AG04450 (cell line): ENCODE measurements at regions not wholly inside any gene's neighbourhood (a gene's known extent, or its start where the extent isn't known, plus 50 kb on each side); places are given as distances from the start of the nearest gene placed in this dataset.

Experiments used
- CTCF ChIA-PET: fragments of 300-600, 350-600 bp; formaldehyde crosslinking; extraction: SDS; loops from one replicate; lab custom pipeline; 2022; ENCODE audit warnings: antibody characterized with exemption, inconsistent platforms; lab: Charles Lee
- POLR2A ChIA-PET: fragments of 350-600 bp; formaldehyde crosslinking; extraction: SDS; loops from one replicate; lab custom pipeline; 2021; ENCODE audit warnings: antibody characterized with exemption, inconsistent platforms; lab: Yijun Ruan, JAX
- DNase-seq: peaks from one replicate; pipeline ENCODE4 v3.0.0-alpha.2; 2011; ENCODE audit warnings: low read depth, low spot score
- H3K27ac ChIP-seq: one replicate; pipeline ENCODE4 v1.5.1; 2012; ENCODE audit warnings: low read depth, low read length, control low read depth
- H3K27me3 ChIP-seq: one replicate; pipeline ENCODE4 v1.6.0; 2012; ENCODE audit warnings: low read length; ENCODE audit not compliant: control insufficient read depth, insufficient read depth
- H3K4me3 ChIP-seq: 2 replicates; pipeline ENCODE4 v1.5.1; 2011; ENCODE audit warnings: mild to moderate bottlenecking, low read depth, low read length, control low read depth
- H3K9me3 ChIP-seq: 2 replicates; pipeline ENCODE4 v1.5.1; 2012; ENCODE audit warnings: low read length; ENCODE audit not compliant: control insufficient read depth, insufficient read depth
- TF ChIP-seq, protein P1 (sequence below): IDR thresholded peaks from 2 replicates; pipeline ENCODE4 v1.5.1; 2011; ENCODE audit warnings: low read depth, low read length, control low read depth, inconsistent platforms

DNA sequence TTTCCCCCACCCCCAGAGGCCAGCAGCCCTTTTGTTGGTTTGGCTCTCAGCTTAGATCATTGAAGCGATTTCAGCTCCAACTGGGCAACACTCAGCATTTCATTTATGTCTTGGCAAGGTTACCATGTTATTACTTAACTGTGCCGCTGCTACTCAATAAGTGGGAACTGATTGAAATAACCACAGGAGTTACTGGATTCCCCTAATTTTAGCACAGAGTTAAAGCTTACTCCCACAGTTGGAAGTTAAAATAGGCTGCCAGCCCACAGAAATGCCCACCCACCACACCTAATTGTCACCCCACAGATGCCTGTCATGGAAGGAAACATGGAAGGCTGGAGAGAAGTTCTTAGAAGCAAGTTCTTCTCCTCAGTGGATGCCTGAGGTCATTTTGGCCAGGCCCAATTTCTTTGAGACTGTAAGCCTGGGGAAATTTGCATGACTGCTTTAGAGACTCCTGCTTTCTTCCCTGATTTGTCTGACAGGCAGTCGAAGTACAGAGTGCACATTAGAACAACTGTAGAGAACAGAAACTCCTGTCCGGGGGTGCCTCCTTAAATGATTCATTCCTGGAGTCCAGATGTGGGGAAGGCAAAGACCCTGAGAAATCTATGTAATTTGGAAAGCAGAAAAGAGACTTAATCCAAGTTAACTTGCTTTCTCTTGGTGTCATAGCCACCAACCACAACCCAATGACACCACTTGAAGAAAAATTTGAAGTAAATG lies 370.0 kb downstream of the ZSWIM6 start:
- TF ChIP-seq, protein P1, sequence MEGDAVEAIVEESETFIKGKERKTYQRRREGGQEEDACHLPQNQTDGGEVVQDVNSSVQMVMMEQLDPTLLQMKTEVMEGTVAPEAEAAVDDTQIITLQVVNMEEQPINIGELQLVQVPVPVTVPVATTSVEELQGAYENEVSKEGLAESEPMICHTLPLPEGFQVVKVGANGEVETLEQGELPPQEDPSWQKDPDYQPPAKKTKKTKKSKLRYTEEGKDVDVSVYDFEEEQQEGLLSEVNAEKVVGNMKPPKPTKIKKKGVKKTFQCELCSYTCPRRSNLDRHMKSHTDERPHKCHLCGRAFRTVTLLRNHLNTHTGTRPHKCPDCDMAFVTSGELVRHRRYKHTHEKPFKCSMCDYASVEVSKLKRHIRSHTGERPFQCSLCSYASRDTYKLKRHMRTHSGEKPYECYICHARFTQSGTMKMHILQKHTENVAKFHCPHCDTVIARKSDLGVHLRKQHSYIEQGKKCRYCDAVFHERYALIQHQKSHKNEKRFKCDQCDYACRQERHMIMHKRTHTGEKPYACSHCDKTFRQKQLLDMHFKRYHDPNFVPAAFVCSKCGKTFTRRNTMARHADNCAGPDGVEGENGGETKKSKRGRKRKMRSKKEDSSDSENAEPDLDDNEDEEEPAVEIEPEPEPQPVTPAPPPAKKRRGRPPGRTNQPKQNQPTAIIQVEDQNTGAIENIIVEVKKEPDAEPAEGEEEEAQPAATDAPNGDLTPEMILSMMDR: no peak
- H3K4me3 ChIP-seq: no peak overlapping the region
- H3K9me3 ChIP-seq: no peaks in the 10 kb centered on the region
- no peak overlapping the region for H3K27ac ChIP-seq
- POLR2A ChIA-PET: no interaction called here
- CTCF ChIA-PET: no interaction called here
- H3K27me3 ChIP-seq: peaks cover 15% of the 10 kb centered on the region
- DNase-seq: no peak

DNA sequence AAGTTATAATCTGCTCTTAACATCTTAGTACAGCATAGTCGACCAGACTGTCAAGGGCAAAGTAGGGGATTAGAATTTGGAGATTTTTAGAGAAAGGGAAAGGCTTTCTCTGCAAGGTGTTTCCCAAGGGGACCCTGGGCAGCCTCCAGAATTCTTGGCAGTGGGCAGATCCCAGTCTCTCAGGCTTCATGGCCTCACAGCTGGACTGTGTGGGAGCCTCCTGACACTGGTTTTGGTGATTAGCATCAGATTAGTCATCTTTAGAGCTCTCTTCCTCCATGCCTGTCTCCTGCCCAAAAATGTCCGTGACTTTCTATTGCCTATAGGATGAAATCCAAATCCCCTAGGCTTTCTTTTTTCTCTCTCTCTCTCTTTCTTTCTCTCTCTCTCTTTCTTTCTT lies 370.7 kb downstream of the ZSWIM6 start:
- DNase-seq: no peak
- ChIA-PET CTCF (no interaction called here), POLR2A (interaction anchor here (0.5 kb wide), 1 partner anchor 9 kb away, joined by 3 read pairs; no protein-coding TSS in a partner anchor)
- H3K4me3 ChIP-seq: no peak overlapping the region
- TF ChIP-seq, protein P1: no peak
- no peak overlapping the region for H3K27ac ChIP-seq
- H3K9me3 ChIP-seq: no peaks in the 10 kb centered on the region
- H3K27me3 ChIP-seq: peaks cover 15% of the 10 kb centered on the region

DNA sequence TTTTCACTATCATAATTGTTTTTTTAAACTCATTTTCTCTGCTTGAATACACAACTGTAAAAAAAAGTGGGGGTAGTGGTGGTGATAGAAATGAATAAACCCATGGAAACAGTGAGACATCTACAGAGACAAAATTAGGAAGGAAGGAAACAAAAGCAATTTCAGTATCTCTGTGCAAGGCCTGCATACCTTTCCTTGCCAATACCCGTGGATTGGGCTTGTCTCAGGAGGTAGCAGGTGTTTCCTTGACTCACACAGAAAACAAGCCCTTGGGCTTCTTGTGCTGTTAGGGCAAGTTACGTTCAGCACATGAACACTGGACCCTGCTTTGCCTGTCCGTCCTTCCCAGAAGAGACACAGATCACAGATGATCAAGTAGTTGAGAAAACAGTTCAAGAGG lies 372.2 kb downstream of the ZSWIM6 start:
- ChIA-PET CTCF (no interaction called here), POLR2A (no interaction called here)
- Histone ChIP-seq H3K4me3 (no peak overlapping the region), H3K9me3 (no peaks in the 10 kb centered on the region), H3K27ac (no peak overlapping the region), H3K27me3 (peaks cover 19% of the 10 kb centered on the region)
- DNase-seq: no peak
- TF ChIP-seq, protein P1: no peak

DNA sequence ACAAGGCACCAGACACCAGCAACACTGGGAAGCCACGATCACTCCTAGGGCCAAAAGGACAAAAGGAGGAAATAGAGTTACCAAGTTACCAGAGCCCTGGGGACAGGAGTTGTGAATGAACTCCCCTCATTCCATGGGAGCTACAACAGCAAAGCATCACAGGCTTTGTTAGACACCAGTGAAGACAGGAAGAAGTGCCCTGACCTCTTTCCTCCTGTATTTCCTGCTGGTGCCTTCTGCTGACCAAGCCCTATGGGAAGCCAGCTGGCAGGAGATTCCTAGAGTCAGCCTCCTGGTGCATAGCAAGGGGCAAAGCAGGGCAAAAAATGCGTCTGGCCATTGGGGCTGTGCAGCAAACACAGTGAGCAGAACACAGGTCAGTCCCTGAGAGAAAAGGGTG lies 374.7 kb downstream of the ZSWIM6 start:
- no peak for DNase-seq
- POLR2A ChIA-PET: no interaction called here
- TF ChIP-seq, protein P1: no peak
- no peaks in the 10 kb centered on the region for H3K9me3 ChIP-seq
- CTCF ChIA-PET: no interaction called here
- peaks cover 11% of the 10 kb centered on the region for H3K27me3 ChIP-seq
- H3K4me3 ChIP-seq: no peak overlapping the region
- no peak overlapping the region for H3K27ac ChIP-seq

DNA sequence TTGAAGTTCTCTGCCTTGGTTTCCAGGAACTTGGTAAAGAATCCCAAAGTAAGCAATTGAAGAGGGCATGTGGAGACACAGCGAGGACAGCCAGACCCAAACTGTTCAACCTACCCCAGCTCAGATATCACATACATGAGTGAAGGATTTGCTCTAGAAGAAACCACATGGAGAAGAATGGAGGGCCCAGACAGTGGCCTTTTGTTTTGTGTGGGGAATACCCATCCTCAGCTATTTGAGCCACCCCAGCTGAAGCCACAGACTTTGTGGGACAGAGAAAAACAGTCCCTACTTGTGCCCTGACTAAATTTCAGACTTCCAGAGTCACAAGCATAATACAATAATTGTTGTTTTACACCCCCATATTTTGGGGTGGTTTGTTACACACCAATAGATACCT lies 387.1 kb downstream of the ZSWIM6 start:
- no peak overlapping the region for H3K4me3 ChIP-seq
- TF ChIP-seq, protein P1: no peak
- CTCF ChIA-PET: no interaction called here
- DNase-seq: no peak
- H3K27me3 ChIP-seq: no peaks in the 10 kb centered on the region
- POLR2A ChIA-PET: no interaction called here
- H3K9me3 ChIP-seq: no peaks in the 10 kb centered on the region
- H3K27ac ChIP-seq: no peak overlapping the region
